ENCODE measurements at regions not wholly inside any gene's neighbourhood (a gene's known extent, or its start where the extent isn't known, plus 50 kb on each side); places are given as distances from the start of the nearest gene placed in this dataset.

DNA sequence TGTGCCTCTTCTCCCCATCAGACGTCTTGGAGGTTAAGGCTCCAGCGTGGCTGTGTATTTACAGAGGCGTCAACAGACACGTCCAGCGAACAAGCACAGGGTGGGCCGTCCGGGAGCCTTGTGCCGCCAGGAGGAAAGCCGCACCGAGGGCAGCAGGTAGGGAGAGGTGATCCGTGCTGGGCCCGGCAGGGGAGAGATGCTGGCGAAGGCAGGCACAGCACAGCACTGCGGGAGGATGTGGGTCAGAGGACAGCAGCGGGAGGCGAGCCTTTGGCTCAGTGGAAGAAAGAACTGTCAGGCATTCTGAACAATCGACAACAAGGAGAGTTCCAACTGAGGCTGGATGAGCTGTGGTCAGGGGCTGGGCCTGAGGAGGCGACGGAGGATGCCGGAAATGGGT is 144.1 kb upstream of the TNR start:
- H3K27me3 ChIP-seq: no peaks in the 10 kb centered on the region
- no peaks in the 10 kb centered on the region for H3K36me3 ChIP-seq (replicated peaks; ENCODE audit: insufficient read depth, low read depth)
- no peak overlapping the region for H3K4me3 ChIP-seq
- no peak for DNase-seq (ENCODE audit: low spot score)
- H3K79me2 ChIP-seq: no peaks in the 10 kb centered on the region
- no peaks in the 10 kb centered on the region for H3K9me2 ChIP-seq (replicated peaks; ENCODE audit: insufficient read depth)
- H3K4me1 ChIP-seq (ENCODE audit: insufficient read depth): no peaks in the 10 kb centered on the region
- no peak overlapping the region for H2AFZ ChIP-seq
- no peak overlapping the region for H3K27ac ChIP-seq
- H3K9me3 ChIP-seq (ENCODE audit: low read depth): no peaks in the 10 kb centered on the region
- 77% methylated on average over 20 of the region's 20 CpGs for WGBS (ENCODE audit: low lambda C conversion rate, missing lambda C conversion rate)
- H3K4me2 ChIP-seq: no peak overlapping the region
- no peaks in the 10 kb centered on the region for H4K20me1 ChIP-seq (ENCODE audit: insufficient read depth, poor library complexity, severe bottlenecking)
- TF ChIP-seq, protein P1, sequence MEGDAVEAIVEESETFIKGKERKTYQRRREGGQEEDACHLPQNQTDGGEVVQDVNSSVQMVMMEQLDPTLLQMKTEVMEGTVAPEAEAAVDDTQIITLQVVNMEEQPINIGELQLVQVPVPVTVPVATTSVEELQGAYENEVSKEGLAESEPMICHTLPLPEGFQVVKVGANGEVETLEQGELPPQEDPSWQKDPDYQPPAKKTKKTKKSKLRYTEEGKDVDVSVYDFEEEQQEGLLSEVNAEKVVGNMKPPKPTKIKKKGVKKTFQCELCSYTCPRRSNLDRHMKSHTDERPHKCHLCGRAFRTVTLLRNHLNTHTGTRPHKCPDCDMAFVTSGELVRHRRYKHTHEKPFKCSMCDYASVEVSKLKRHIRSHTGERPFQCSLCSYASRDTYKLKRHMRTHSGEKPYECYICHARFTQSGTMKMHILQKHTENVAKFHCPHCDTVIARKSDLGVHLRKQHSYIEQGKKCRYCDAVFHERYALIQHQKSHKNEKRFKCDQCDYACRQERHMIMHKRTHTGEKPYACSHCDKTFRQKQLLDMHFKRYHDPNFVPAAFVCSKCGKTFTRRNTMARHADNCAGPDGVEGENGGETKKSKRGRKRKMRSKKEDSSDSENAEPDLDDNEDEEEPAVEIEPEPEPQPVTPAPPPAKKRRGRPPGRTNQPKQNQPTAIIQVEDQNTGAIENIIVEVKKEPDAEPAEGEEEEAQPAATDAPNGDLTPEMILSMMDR (IDR thresholded peaks at IDR 0.05; ENCODE audit: poor library complexity): no peak
- no peak for TF ChIP-seq EZH2phosphoT487 (IDR thresholded peaks at IDR 0.05; ENCODE audit: low read depth, severe bottlenecking, unreplicated experiment)
- TF ChIP-seq EZH2 (IDR thresholded peaks at IDR 0.05; ENCODE audit: borderline replicate concordance): no peak

DNA sequence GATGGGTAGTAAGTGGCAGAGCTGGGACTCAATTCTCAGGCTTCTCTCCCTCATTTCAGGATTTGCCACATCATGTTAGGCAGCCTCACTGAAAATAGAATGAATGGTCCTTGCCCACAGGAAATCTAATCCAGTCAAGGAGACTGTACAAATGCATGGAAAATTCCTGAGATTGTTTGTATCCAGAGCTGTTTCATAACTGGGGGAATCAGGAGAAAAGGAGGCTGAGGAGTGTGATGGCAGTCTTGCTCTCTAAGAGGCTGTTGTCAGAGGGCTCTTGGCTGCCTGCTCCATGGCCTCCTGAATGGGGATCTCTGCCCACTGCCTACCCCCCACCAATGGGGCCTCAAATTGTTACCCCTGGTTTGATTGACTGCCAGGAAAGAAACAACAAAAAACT is 141.9 kb upstream of the TNR start:
- H3K27me3 ChIP-seq: no peaks in the 10 kb centered on the region
- no peak overlapping the region for H3K4me3 ChIP-seq
- H3K27ac ChIP-seq: peak overlapping the region; percentile 30
- no peaks in the 10 kb centered on the region for H3K79me2 ChIP-seq
- H3K4me1 ChIP-seq (ENCODE audit: insufficient read depth): no peaks in the 10 kb centered on the region
- TF ChIP-seq EZH2 (IDR thresholded peaks at IDR 0.05; ENCODE audit: borderline replicate concordance) (no peak), EZH2phosphoT487 (IDR thresholded peaks at IDR 0.05; ENCODE audit: low read depth, severe bottlenecking, unreplicated experiment) (no peak)
- TF ChIP-seq, protein P1 (IDR thresholded peaks at IDR 0.05; ENCODE audit: poor library complexity): no peak
- no peaks in the 10 kb centered on the region for H3K9me2 ChIP-seq (replicated peaks; ENCODE audit: insufficient read depth)
- H3K36me3 ChIP-seq (replicated peaks; ENCODE audit: insufficient read depth, low read depth): no peaks in the 10 kb centered on the region
- H3K9me3 ChIP-seq (ENCODE audit: low read depth): no peaks in the 10 kb centered on the region
- no peak overlapping the region for H3K4me2 ChIP-seq
- H4K20me1 ChIP-seq (ENCODE audit: insufficient read depth, poor library complexity, severe bottlenecking): no peaks in the 10 kb centered on the region
- peak; percentile 31 for DNase-seq (ENCODE audit: low spot score)
- H2AFZ ChIP-seq: no peak overlapping the region

- TF ChIP-seq, protein P1 (IDR thresholded peaks at IDR 0.05; ENCODE audit: poor library complexity): no peak
- no peak for TF ChIP-seq EZH2 (IDR thresholded peaks at IDR 0.05; ENCODE audit: borderline replicate concordance)
- no peaks in the 10 kb centered on the region for H4K20me1 ChIP-seq (ENCODE audit: insufficient read depth, poor library complexity, severe bottlenecking)
Measured at GRCh38 chr1:175884369-175884768, 141.0 kb upstream of the TNR start.

DNA sequence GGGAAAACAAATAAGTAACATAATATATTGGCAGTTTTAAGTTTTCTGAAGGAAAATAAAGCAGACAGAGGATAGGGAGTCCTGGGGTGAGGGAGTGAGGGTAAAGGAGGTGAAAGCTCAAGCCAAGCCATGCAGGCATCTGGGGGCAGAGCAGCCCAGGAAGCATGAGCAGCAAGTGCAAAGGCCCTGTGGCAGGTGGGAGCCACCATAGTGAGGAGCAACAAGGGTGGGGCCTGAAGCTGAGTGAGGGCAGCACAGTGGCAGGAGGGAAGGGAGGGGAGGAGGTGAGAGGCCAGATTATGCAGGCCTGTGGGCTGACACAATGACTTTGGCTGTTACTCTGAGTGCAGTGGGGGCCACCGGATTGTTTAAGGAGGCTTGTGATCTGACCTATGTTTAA is 138.8 kb upstream of the TNR start:
- Histone ChIP-seq H4K20me1 (ENCODE audit: insufficient read depth, poor library complexity, severe bottlenecking) (no peaks in the 10 kb centered on the region), H3K4me1 (ENCODE audit: insufficient read depth) (no peaks in the 10 kb centered on the region), H3K27ac (no peak overlapping the region), H3K9me2 (replicated peaks; ENCODE audit: insufficient read depth) (no peaks in the 10 kb centered on the region), H2AFZ (no peak overlapping the region), H3K79me2 (no peaks in the 10 kb centered on the region), H3K4me2 (no peak overlapping the region), H3K4me3 (no peak overlapping the region), H3K27me3 (no peaks in the 10 kb centered on the region), H3K9me3 (ENCODE audit: low read depth) (no peaks in the 10 kb centered on the region), H3K36me3 (replicated peaks; ENCODE audit: insufficient read depth, low read depth) (no peaks in the 10 kb centered on the region)
- no peak for TF ChIP-seq EZH2 (IDR thresholded peaks at IDR 0.05; ENCODE audit: borderline replicate concordance)
- TF ChIP-seq, protein P1 (IDR thresholded peaks at IDR 0.05; ENCODE audit: poor library complexity): no peak
- 79% methylated on average over 1 of the region's 1 CpG for WGBS (ENCODE audit: low lambda C conversion rate, missing lambda C conversion rate)
- no peak for DNase-seq (ENCODE audit: low spot score)

More at GRCh38 chr1:175884369-175884768, 141.0 kb upstream of the TNR start:
- Histone ChIP-seq H3K9me2 (replicated peaks; ENCODE audit: insufficient read depth) (no peaks in the 10 kb centered on the region), H3K79me2 (no peaks in the 10 kb centered on the region), H2AFZ (no peak overlapping the region), H3K27ac (no peak overlapping the region), H3K9me3 (ENCODE audit: low read depth) (no peaks in the 10 kb centered on the region), H3K27me3 (no peaks in the 10 kb centered on the region), H3K4me1 (ENCODE audit: insufficient read depth) (no peaks in the 10 kb centered on the region), H3K4me3 (no peak overlapping the region), H3K36me3 (replicated peaks; ENCODE audit: insufficient read depth, low read depth) (no peaks in the 10 kb centered on the region), H3K4me2 (no peak overlapping the region)
- WGBS (ENCODE audit: low lambda C conversion rate, missing lambda C conversion rate): 80% methylated on average over 5 of the region's 5 CpGs
- no peak for DNase-seq (ENCODE audit: low spot score)

Measured in hepatocyte (in vitro differentiated cells).